ENCODE measurements at regions not wholly inside any gene's neighbourhood (a gene's known extent, or its start where the extent isn't known, plus 50 kb on each side); places are given as distances from the start of the nearest gene placed in this dataset.

DNA sequence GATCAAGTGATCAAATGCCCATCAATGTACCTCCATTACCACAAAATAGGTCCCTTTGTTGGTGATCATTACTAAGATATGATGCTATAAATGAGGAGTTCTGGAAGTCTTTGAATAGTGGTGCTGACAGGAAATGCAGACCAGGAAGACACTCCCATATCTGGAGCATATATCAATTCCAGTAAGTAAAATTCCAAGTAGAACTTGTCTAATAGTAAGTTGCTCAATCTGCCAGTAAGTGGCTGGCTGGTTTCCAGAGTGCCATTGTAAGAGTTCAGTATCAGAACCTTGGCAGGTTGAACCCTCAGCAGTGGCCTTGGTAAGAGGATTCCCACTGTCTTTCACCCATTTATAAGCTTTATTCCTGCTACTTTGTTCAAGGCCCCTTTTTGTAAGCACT, 379.9 kb upstream of the RBMS3 start:
- TF ChIP-seq, protein P1, sequence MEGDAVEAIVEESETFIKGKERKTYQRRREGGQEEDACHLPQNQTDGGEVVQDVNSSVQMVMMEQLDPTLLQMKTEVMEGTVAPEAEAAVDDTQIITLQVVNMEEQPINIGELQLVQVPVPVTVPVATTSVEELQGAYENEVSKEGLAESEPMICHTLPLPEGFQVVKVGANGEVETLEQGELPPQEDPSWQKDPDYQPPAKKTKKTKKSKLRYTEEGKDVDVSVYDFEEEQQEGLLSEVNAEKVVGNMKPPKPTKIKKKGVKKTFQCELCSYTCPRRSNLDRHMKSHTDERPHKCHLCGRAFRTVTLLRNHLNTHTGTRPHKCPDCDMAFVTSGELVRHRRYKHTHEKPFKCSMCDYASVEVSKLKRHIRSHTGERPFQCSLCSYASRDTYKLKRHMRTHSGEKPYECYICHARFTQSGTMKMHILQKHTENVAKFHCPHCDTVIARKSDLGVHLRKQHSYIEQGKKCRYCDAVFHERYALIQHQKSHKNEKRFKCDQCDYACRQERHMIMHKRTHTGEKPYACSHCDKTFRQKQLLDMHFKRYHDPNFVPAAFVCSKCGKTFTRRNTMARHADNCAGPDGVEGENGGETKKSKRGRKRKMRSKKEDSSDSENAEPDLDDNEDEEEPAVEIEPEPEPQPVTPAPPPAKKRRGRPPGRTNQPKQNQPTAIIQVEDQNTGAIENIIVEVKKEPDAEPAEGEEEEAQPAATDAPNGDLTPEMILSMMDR (IDR thresholded peaks at IDR 0.05) = no peak
- TF ChIP-seq POLR2A (IDR thresholded peaks at IDR 0.05) = no peak

Measured in lower leg skin (tissue), 3 donors.